ENCODE measurements at regions not wholly inside any gene's neighbourhood (a gene's known extent, or its start where the extent isn't known, plus 50 kb on each side); places are given as distances from the start of the nearest gene placed in this dataset.
"Not testable (repeated sequence)": the region's sequence is repeated elsewhere in the genome, so short reads cannot be mapped to it uniquely, and the experiment has no call there.

DNA sequence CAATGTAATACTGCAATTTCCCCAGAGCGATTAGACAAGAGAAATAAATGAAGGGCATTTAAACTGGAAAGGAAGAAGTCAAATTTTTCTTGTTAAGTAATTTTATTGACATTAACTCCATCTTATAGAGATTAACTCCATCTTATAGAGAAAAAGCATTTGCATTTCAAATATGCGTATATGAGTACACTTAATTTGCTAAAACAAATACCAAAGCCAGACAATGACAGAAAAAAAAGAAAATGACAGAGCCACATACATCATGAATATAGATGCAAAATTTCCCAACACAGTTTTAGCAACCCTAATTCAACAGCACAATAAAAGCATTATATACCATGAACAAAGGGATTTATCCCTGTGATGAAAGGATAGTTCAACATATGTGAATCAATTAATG, 1293.1 kb upstream of the EYS start (continued):
- TF ChIP-seq REPIN1 (tag by site-specific recombination; IDR thresholded peaks at IDR 0.05; ENCODE audit: low read depth) (no peak), FEZF1 (tag by site-specific recombination; IDR thresholded peaks at IDR 0.05) (no peak), ZNF214 (tag by site-specific recombination; IDR thresholded peaks at IDR 0.05; ENCODE audit: borderline replicate concordance) (no peak), ZNF624 (tag by site-specific recombination; IDR thresholded peaks at IDR 0.05) (no peak), ZNF23 (tag by site-specific recombination; IDR thresholded peaks at IDR 0.05; ENCODE audit: borderline replicate concordance) (no peak), OVOL3 (tag by site-specific recombination; IDR thresholded peaks at IDR 0.05) (no peak)
- TF ChIP-seq, protein P1, sequence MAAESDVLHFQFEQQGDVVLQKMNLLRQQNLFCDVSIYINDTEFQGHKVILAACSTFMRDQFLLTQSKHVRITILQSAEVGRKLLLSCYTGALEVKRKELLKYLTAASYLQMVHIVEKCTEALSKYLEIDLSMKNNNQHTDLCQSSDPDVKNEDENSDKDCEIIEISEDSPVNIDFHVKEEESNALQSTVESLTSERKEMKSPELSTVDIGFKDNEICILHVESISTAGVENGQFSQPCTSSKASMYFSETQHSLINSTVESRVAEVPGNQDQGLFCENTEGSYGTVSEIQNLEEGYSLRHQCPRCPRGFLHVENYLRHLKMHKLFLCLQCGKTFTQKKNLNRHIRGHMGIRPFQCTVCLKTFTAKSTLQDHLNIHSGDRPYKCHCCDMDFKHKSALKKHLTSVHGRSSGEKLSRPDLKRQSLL (tag by site-specific recombination; IDR thresholded peaks at IDR 0.05), result no peak
- TF ChIP-seq, protein P2, sequence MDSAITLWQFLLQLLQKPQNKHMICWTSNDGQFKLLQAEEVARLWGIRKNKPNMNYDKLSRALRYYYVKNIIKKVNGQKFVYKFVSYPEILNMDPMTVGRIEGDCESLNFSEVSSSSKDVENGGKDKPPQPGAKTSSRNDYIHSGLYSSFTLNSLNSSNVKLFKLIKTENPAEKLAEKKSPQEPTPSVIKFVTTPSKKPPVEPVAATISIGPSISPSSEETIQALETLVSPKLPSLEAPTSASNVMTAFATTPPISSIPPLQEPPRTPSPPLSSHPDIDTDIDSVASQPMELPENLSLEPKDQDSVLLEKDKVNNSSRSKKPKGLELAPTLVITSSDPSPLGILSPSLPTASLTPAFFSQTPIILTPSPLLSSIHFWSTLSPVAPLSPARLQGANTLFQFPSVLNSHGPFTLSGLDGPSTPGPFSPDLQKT (IDR thresholded peaks at IDR 0.05; ENCODE audit: borderline replicate concordance, low read depth, low read length), result no peak
- TF ChIP-seq, protein P3, sequence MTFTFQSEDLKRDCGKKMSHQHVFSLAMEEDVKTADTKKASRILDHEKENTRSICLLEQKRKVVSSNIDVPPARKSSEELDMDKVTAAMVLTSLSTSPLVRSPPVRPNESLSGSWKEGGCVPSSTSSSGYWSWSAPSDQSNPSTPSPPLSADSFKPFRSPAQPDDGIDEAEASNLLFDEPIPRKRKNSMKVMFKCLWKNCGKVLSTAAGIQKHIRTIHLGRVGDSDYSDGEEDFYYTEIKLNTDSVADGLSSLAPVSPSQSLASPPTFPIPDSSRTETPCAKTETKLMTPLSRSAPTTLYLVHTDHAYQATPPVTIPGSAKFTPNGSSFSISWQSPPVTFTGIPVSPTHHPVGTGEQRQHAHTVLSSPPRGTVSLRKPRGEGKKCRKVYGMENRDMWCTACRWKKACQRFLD (tag by site-specific recombination; IDR thresholded peaks at IDR 0.05), result no peak

DNA sequence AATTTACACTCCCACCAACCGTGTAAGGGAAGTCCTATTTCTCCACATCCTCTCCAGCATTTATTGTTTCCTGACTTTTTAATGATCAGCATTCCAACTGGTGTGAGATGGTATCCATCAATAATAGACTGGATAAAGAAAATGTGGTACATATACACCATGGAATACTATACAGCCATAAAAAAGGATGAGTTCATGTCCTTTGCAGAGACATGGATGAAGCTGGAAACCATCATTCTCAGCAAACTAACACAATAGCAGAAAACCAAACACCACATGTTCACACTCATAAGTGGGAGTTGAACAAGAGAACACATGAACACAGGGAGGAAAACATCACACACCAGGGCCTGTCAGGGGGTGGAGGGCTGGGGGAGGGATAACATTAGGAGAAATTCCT, 1290.6 kb upstream of the EYS start:
- POLR2A ChIA-PET; H3K4me3 ChIP-seq (ENCODE audit: low read depth, low read length); H3K36me3 ChIP-seq (ENCODE audit: control insufficient read depth in 2 of 2, insufficient read depth in 1 of 2, low read length in 2 of 2); H3K27ac ChIP-seq (ENCODE audit: extremely low read depth, low read depth, low read length); H3K9me3 ChIP-seq (ENCODE audit: control insufficient read depth, insufficient read depth, low read depth, low read length); CTCF ChIA-PET; H3K4me1 ChIP-seq (ENCODE audit: control insufficient read depth, insufficient read depth, low read length): not testable (repeated sequence)
- peak; percentile 71 for TF ChIP-seq ZNF146 (tag by site-specific recombination; IDR thresholded peaks at IDR 0.05)

DNA sequence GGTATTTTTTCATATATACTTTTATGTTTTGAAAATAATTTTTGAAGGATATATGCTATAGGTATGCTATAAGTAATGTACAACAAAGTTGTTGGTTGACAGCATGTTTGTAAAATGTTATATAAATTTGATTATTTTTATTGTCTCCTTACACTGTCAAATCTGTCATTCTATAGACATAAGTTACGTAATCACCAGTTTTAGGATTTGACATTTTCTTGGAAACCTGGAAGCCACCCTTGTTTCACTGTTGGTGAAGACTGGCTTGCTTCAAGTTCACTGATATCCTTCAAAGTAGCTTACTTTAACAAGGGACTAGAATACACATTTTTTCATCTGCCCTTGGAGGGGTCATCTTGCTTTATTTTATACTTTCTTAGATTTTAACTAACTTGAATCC, 1288.6 kb upstream of the EYS start:
- Histone ChIP-seq H3K9me3 (ENCODE audit: control insufficient read depth, insufficient read depth, low read depth, low read length) (no peaks in the 10 kb centered on the region), H3K4me1 (ENCODE audit: control insufficient read depth, insufficient read depth, low read length) (no peaks in the 10 kb centered on the region), H3K27ac (ENCODE audit: extremely low read depth, low read depth, low read length) (no peak overlapping the region), H3K4me3 (ENCODE audit: low read depth, low read length) (no peak overlapping the region), H3K36me3 (ENCODE audit: control insufficient read depth in 2 of 2, insufficient read depth in 1 of 2, low read length in 2 of 2) (no peaks in the 10 kb centered on the region)
- TF ChIP-seq ZNF660 (tag by site-specific recombination; IDR thresholded peaks at IDR 0.05), result no peak
- TF ChIP-seq, protein P4, sequence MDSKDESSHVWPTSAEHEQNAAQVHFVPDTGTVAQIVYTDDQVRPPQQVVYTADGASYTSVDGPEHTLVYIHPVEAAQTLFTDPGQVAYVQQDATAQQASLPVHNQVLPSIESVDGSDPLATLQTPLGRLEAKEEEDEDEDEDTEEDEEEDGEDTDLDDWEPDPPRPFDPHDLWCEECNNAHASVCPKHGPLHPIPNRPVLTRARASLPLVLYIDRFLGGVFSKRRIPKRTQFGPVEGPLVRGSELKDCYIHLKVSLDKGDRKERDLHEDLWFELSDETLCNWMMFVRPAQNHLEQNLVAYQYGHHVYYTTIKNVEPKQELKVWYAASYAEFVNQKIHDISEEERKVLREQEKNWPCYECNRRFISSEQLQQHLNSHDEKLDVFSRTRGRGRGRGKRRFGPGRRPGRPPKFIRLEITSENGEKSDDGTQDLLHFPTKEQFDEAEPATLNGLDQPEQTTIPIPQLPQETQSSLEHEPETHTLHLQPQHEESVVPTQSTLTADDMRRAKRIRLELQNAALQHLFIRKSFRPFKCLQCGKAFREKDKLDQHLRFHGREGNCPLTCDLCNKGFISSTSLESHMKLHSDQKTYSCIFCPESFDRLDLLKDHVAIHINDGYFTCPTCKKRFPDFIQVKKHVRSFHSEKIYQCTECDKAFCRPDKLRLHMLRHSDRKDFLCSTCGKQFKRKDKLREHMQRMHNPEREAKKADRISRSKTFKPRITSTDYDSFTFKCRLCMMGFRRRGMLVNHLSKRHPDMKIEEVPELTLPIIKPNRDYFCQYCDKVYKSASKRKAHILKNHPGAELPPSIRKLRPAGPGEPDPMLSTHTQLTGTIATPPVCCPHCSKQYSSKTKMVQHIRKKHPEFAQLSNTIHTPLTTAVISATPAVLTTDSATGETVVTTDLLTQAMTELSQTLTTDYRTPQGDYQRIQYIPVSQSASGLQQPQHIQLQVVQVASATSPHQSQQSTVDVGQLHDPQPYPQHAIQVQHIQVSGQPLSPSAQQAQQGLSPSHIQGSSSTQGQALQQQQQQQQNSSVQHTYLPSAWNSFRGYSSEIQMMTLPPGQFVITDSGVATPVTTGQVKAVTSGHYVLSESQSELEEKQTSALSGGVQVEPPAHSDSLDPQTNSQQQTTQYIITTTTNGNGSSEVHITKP (tag by site-specific recombination; IDR thresholded peaks at IDR 0.05), result no peak
- TF ChIP-seq ZNF473 (tag by site-specific recombination; IDR thresholded peaks at IDR 0.05), result no peak
- TF ChIP-seq, protein P5, sequence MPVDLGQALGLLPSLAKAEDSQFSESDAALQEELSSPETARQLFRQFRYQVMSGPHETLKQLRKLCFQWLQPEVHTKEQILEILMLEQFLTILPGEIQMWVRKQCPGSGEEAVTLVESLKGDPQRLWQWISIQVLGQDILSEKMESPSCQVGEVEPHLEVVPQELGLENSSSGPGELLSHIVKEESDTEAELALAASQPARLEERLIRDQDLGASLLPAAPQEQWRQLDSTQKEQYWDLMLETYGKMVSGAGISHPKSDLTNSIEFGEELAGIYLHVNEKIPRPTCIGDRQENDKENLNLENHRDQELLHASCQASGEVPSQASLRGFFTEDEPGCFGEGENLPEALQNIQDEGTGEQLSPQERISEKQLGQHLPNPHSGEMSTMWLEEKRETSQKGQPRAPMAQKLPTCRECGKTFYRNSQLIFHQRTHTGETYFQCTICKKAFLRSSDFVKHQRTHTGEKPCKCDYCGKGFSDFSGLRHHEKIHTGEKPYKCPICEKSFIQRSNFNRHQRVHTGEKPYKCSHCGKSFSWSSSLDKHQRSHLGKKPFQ (tag by site-specific recombination; IDR thresholded peaks at IDR 0.05), result no peak
- TF ChIP-seq ZBTB17 (tag by site-specific recombination; IDR thresholded peaks at IDR 0.05), result no peak
- TF ChIP-seq ZNF37A (tag by site-specific recombination; IDR thresholded peaks at IDR 0.05), result no peak
- TF ChIP-seq ZNF416 (tag by site-specific recombination; IDR thresholded peaks at IDR 0.05), result no peak
- no peak for TF ChIP-seq ZNF292 (tag by site-specific recombination; IDR thresholded peaks at IDR 0.05; ENCODE audit: borderline replicate concordance, low read depth)
- no peak for TF ChIP-seq ZNF121 (tag by site-specific recombination; IDR thresholded peaks at IDR 0.05)
- CTCF ChIA-PET, result no interaction called here
- POLR2A ChIA-PET, result no interaction called here

DNA sequence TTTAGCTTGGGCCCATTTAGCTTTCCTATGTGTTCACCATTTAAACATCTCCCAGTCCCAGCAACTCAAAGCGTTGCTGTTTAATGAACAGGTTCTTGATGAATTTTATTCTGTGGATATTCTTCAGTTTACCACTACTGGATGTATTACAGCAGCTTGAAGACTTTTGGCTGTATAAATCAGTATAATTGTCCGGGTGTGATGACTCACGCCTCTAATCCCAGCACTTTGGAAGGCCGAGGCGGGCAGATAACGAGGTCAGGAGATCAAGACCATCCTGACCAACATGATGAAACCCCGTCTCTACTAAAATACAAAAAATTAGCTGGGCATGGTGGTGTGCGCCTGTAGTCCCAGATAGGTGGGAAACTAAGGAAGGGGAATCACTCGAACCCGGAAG, 1286.7 kb upstream of the EYS start:
- H3K9me3 ChIP-seq (ENCODE audit: control insufficient read depth, insufficient read depth, low read depth, low read length); H3K27ac ChIP-seq (ENCODE audit: extremely low read depth, low read depth, low read length); H3K4me1 ChIP-seq (ENCODE audit: control insufficient read depth, insufficient read depth, low read length); POLR2A ChIA-PET; H3K36me3 ChIP-seq (ENCODE audit: control insufficient read depth in 2 of 2, insufficient read depth in 1 of 2, low read length in 2 of 2); H3K4me3 ChIP-seq (ENCODE audit: low read depth, low read length); CTCF ChIA-PET: not testable (repeated sequence)

Data from HEK293 (cell line).